NCI-H1694 (cell line): ENCODE measurements at regions not wholly inside any gene's neighbourhood (a gene's known extent, or its start where the extent isn't known, plus 50 kb on each side); places are given as distances from the start of the nearest gene placed in this dataset.
A peak's percentile ranks its signal among the peaks of the same experiment; 100 is the strongest.

ENCODE experiments used
- DNase-seq: peaks from one replicate; lab custom pipeline; 2025; lab: John Stamatoyannopoulos, UW

DNA sequence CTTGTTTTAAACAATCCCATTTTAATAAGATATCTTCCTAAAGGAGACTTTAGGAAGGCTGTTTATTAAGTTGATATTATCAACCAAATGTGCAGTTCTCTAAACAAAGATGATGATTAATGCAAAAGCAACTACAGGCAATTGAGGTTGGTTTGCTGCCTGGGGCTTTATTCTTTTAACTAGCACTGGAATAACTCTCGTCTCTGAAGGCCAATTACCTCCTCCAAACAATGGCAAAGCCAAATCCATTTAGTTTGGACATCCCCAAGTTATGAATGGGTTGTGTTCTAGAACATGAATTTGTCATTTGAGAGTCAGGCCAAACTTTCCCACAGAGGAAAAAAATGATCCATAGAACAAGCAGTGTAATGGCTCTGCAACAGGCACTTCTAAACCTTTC is 114.1 kb downstream of the SLC16A9 start:
- no peak for DNase-seq

DNA sequence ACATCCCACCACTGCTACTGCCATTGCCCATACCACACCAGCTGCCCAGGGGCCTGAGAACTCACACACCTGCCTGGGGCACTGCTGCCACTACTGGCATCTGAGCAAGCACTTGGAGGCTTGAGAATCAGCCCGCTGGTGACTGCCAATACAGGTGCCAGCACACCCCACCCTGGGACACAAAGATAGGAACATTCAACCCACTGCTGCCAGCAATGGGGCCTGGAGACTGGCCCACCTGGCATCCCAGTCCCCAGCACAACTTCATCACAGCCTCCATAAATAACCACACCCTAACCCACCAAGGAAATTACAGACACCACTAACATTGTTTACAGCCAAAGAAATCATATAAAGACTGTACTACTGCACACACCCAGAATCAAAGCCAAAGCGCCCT is 115.9 kb downstream of the SLC16A9 start:
- DNase-seq, result no peak

DNA sequence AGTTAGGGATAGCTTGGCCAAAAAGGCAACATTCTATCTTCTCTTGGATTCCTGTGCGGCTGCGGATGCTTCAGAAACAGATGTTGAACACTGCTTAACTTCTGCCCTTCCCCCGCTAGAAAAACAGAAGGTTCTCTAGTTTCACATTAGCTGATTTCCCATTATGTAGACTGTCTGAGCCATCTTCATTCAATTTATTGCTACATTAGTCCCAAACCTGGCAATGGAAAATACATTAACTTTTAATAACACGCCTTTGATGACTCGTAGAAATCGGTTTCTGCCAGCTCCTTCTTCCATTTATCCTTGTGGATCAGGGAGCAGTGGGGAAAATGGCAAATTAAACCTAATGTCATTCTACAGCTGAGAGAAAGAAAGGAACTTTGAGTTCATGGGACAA is 119.9 kb downstream of the SLC16A9 start:
- no peak for DNase-seq

DNA sequence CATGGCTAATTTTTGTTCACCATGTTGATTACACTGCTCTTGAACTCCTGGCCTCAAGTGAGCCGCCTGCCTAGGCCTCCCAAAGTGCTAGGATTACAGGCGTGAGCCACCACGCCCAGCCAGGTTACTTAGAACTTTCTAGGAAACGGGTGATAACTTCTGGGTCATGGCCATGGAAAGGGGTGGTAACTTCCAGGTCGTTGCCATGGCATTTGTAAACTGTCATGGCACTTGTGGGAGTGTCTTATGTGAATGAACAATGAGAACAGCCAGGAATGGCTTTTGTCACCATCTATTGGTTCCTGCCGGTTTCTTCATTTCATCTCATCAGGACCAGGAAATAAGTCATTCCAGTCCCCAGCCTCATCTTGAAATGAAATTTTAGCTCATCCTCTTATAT is 120.9 kb downstream of the SLC16A9 start:
- DNase-seq, result no peak

DNA sequence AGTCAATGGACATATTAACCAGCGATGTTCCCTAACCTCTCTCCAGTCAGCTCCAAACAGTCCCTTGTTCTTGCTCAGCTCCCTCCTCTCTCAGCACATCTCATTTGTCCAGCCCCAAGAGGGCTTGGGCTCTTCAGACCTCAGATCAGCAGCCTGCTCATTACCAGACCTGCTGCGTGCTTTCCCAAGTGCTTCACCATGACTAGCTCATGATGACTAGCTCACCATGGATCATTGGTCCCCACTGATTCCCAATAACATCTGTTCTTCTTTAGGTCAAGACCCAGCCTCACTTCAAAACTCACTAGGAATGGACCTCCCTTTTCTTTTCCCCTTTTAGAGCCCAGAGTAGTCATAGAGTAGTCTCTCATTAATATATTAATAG is 121.9 kb downstream of the SLC16A9 start:
- no peak for DNase-seq

DNA sequence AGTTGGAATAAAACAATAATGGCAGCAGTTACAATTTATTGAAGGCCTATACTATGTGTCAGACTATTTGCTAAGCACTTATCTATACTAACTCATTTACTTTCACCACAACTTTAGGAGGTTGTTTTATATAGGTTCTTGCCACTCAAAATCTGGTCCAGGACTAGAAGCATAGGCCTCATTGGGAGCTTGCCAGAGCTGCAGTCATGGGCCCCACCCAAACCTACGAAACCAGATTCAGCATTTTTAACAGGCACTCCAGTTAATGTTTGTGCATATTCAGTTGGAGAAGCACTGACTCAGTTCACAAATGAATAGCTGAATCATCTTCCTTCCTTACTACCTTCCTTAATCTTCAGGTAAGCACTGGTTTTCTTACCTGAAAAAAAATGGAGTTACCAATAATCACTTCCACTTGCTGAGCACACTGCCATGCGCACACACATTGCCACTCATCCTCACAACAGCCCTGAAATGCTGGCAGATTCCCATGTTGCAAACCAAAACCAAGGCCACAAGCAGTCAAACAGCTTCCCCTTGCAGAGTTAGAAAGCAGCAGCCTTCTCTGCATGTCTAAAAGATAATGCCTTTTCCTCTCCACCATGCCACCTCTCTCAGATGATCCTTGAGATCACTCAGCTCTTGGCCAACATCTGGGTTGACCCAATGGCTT is 122.4 kb downstream of the SLC16A9 start:
- DNase-seq, result no peak

DNA sequence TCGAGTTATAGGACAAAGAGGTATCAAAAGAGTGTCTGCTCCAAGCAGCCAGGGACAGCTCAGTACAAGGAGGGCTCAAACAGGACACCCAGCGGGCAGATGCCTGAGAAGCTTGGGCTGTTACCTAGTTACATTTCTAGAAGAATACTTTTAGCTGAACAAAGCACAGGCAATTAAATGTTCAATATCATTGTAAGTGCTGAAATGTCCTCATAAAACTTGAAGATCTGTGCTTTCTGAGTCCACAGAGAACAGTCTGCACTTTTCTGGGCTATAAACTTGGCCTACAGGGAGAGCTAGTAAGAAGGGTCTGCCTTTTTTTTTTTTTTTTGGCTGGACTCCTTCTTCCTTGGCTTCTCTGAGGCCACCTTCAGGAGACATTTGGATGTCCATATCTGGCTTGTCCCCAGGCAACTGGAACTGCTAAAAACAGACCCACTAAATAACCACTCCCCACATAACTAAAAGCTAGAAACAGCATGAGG is 123.2 kb downstream of the SLC16A9 start:
- DNase-seq, result no peak

DNA sequence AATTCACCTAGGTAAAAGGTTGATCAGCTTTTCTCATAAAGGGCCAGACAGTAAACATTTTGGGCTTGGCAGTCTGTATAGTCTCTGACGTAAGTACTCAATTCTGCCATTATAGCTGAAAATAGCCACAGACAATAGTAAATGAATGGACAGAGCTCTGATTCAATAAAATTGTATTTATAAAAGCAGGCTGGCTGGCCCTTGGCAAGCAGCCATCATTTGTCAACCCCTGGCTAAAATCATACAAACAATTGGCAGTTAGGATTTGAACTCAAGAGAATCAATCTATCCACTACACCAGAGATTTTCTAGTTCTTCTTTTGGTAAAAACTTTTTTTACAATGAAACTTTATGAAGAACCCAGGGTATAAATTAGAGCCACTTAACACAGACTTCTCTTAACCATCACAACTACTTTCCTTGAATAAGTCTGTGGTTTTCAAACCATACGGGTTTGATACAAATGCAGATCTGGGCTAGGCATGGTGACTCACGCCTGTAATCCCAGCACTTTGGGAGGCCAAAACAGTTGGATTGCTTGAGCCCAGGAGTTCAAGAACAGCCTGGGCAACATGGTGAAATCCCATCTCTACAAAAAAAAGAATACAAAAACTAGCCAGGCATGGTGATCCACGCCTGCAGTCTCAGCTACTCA is 124.5 kb downstream of the SLC16A9 start:
- DNase-seq, result no peak

DNA sequence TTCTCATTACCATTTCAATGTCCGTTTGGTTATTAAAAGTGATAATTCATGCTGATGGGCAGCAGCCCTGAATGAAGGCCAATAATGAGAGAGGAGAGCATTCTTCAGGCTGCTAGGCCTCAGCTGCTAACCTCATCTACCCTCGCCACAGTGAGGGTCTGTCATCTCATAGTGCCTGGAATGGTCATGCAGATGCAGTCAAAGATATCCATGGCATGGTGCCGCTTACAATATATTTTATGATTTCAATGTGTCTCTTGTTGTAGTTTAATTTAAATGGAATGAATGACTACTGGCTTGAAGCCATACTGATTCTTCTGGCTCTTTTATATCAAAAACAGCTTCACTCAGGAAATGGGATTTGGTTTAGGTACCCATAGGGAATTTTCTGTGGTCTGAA is 126.9 kb downstream of the SLC16A9 start:
- no peak for DNase-seq

DNA sequence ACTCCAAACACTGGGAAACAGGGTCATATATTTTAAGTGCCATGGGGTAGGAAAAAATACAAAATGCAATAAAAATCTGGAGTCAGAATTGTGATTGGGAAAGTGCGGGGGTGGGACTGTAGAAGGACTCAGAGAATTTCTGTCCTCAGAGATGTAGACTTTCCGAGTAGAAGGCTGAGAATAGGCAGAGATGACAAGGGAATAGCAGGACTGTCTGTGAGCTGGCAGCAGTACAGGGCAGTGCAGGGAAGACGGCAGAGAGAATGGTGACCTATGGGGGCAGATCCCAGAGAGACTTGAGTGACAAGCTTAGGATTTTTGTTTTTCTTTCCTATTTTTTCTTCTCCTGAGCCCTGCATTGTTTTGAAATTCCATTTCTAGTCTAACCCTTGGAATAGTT is 127.6 kb downstream of the SLC16A9 start:
- DNase-seq, result no peak

DNA sequence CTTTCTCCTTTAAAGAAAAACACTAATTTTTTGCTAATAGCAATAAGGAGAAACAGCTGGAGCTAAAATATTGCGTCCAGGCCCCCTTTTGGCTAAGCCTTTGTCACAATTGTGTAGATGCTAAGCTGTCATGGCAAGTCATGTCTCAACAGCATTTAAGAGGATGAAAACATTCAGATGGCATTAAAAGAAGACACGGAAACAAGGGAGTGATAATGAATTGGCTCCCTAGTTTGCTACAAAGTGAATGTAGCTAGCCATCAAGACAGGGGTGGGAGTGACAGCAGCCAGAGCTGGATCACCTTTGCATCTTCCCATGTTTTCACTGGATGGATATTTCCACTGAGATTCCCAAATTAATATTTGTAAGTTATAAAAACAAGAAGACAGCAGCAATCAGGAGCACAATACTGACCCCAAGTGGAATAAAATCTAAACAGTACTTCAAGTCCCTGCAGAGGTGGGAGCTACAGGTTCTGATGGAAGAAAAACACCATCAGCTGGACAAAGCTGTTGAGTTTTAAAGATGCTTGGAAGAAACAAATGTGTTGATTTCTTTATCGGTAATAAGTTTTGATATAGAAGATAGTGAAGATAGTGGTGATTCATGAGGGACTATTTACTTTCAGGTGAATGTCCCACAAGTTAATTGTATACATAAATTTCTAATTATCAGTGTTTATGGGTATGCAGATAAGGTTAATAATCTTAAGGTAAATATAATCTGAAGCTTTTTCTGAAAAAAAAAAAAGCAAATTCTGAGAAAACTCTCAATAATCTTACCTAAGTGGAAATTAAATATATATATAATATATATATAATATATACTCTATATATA is 129.4 kb downstream of the SLC16A9 start:
- DNase-seq, result peak; percentile 25

DNA sequence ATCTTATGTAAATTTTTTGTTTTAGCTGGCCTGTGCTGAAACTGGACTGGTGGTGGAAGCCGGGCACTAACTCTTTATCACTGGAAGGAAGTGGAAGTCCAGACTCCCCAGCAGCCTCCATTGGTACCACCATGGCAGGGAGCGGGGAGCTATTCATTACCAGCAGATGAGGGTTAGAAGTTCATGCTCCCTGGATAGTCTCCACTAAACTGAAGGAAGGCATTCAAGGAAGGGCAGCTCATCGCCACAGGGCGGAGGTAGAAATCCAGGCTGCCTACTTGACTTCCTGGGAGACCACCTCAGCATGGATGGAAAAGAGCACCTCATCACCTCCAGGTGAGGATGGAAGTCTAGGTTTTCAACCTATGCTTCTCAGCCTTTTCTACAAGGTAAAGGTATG is 130.9 kb downstream of the SLC16A9 start:
- no peak for DNase-seq

DNA sequence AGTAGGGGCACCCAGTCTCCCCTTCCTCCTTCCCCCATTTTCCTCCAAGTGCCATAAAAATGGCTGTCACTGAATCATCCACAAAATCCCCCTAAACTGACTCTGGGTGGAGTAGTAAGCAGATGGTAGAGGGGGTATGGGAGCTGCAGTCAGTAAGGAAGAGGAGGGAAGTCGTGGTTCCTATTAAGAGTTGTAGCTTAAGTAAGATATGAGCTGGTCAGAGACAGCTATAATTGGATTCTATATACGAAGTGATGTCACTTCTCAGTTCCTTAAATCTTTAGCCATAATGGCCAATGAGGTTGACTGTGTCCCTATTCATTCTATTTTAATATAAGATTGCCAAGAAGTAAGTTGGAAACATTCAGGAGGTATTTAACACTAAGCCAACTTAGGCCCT is 131.7 kb downstream of the SLC16A9 start:
- no peak for DNase-seq

DNA sequence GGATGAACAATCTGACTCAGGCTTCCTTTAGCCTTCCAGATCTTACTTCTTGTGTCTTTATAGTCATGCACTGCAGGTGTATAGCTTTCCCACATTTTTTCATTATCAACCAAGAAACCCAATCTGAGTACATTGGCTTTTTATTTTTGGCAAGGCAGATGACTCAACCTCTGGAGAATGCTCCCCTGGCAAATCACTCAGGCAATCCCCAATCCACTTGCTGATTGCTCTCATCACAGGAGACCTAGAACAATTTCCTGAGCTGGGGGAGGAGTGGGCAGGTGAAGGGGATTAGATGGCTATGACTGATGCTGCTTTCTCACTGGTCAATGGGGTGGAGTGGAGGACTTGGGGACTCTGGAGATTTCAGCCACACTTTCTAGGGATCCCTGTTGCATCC is 134.4 kb downstream of the SLC16A9 start:
- no peak for DNase-seq

DNA sequence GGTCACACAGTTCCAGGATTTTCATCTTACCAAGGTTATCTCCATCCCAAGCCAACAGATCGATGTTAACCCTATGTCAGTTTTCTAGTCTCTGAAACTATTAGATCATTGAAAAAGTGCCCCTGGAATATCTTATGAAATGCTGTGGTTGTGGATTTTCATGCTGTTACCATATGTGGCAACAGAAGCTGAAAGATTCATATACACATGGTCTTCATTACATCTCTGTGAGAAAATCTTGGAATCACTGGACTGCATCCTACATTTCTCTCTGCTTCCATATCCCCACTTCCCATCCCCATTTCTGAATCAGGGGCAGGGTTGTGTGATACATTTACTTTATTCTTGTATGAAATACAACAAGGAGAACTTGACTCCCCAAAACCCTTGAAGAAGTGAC is 146.1 kb downstream of the SLC16A9 start:
- DNase-seq, result no peak

DNA sequence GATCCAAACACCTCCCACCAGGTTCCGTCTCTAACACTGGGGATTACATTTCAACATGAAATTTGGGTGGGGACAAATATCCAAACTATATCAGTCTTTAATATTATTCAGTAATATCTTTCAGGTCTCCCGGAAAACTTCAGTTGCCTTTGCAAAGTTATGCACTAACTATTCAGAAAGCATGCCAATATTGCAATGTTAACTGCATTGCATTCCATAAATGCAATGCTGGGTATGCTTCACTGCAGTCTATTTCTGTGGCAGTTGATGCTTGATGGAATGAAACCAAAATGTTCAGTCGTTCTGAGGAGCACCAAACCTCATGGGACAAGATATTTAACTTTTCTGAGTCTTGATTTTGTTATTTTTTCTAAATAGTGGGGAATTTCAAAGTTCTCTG is 147.5 kb downstream of the SLC16A9 start:
- DNase-seq, result no peak

DNA sequence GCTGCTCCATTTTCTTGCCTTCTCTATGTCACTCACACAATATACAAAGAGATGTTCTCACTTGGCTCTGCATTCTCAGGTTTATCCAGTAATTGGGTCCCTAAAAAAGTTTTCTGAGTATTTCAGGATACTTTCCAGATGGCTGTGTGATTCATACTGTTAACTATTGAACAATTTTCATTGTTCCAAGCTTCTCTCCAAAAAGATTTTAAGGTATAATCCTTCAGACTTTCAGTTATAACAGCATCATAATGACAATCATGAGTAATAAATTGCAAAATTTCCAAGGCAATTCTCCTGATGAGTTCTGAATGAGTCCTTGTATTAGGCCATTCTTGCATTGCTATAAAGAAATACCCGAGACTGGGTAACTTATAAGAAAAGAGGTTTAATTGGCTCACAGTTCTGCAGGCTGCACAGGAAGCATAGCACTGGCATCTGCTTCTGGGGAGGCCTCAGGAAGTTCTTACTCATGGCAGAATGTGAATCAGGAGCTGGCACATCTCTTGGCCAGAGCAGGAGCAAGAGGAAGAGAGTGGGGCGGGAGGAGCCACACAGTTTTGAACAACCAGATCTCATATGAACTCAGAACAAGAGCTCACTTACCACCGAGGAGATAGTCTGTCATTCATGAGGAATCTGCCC is 148.1 kb downstream of the SLC16A9 start:
- DNase-seq, result no peak

DNA sequence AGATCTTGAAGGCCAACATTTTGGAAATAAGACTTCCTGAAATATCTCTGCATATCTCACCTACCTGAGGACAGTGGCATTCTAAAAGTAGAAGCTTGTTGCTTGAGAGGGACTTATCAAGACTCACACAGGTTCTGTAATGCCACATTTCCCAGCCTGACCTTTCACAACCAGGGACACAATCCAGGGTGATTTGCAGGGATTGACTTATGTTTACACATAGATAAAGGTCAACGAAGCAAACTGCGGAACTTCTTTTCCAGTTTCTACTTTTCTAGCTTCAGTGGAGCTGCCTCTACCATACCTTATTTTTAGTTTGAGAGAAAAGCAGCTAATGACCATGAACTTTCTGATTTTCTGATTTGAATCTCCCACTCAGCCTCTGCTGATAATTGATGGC is 148.7 kb downstream of the SLC16A9 start:
- DNase-seq, result no peak

DNA sequence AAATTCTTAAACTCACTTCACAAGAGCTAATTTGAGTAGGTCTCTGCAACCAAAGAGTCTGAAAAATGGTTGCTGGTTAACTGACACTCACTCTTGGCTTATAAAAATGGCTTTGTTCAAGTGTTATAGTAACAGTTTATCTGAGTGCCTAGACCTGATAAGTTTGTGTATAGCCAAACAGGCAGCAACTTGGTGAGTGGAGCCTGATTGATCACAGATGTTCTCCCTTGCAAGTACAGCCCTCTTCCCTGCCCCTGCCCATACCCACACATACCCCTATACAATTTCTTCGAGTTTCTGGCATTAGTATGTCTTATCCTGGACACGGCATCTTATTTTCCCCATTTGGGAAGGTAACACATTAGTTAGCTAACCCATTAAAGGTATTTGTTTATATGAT is 149.5 kb downstream of the SLC16A9 start:
- DNase-seq, result no peak

DNA sequence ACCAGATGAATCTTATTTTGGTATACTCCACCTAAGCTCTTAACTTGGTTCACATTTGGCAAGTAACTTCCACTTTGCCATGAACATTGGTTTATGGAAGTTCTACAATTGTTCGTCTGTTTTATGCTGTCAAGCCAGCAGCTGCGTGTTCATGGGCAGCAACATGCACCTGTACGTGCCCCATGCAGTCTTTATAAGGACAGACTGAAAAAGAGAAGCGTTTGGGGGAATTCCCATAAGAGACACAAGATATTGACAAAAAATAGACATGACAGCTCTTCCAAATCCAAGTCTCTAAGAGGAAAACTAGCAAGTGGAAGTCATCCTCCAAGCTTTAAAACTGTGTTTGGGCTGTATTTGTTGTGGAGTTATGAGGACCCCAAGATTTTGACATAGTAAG is 151.6 kb downstream of the SLC16A9 start:
- no peak for DNase-seq

DNA sequence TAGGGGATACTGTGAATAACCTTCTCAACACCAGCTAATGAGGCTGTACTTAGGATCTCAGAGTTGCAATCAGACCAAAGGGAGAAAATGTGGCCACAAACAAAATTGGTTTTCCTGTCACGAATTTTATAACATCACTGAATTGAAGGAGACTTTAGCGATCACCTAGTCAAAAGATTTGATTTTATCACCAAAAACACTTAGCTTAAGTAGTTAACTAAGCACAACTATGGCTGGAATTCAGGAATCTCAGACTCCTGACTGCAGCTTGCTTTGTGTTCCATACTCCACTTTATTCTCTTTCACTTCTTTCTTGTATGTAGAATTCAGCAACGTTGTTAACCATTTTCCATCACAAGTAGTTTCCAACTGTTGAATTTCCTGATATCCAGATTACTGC is 152.0 kb downstream of the SLC16A9 start:
- no peak for DNase-seq

DNA sequence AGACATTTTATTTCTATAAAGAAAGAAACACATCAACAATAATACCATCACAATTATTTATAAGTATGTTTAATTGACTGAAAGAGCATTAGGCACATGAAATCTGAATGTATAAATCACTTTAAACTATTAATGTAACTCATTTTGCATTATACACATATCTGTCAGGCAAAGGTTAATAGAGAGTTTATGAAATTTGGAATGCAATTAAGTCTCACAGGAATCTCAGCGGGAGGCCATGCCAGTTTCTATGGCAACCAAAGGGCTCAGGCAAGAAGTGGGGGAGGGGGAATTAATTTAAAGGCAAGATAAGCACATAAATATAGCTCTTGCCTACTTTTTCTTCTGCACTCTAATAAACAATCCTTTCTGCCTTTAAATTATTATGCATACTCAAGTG is 152.6 kb downstream of the SLC16A9 start:
- DNase-seq, result peak; percentile 14
